HG02973 (cell line): ENCODE measurements at regions not wholly inside any gene's neighbourhood (a gene's known extent, or its start where the extent isn't known, plus 50 kb on each side); places are given as distances from the start of the nearest gene placed in this dataset.

Source experiments
- ATAC-seq: cut with Tn5 transposase; IDR thresholded peaks from one replicate; pipeline ENCODE4 v1.9.1; 2021; ENCODE audit warnings: moderate library complexity; ENCODE audit not compliant: unreplicated experiment

DNA sequence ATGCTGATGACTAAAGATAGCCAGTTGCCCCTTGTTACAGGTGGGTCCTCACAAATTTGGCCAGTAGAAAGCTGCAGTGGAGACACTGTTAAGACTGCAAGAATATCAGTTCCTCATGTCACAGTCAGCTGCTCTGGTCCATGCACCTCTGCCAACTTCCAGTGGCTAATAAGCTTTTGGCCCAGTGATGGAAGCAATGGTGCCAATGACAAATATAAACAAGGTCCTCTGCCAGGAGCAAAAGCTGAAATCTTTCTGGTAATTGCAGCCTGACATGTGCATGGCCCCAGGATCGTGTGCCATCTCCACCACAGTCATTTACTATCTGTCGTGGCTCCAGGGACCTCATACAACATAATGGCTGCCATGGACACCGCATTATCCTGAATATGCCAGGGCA, 85.4 kb upstream of the TMEM260 start:
- no peak for ATAC-seq

DNA sequence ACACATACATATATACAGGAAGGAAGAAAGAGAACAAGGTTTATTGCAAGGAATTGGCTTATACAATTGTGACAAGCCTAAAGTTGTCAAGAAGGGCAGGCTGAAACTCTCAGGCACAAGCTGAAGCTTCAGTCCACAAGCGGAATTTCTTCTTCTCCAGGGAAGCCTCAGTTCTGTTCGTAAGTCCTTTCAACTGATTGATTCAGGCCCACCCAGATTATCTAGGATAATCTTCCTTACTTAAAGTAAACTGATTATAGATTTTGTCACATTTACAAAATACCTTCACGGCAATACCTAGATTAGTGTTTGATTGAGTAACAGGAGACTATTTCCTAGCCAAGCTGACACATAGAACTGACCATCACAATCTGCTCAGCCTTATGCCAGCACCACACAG, 81.5 kb upstream of the TMEM260 start:
- no peak for ATAC-seq

DNA sequence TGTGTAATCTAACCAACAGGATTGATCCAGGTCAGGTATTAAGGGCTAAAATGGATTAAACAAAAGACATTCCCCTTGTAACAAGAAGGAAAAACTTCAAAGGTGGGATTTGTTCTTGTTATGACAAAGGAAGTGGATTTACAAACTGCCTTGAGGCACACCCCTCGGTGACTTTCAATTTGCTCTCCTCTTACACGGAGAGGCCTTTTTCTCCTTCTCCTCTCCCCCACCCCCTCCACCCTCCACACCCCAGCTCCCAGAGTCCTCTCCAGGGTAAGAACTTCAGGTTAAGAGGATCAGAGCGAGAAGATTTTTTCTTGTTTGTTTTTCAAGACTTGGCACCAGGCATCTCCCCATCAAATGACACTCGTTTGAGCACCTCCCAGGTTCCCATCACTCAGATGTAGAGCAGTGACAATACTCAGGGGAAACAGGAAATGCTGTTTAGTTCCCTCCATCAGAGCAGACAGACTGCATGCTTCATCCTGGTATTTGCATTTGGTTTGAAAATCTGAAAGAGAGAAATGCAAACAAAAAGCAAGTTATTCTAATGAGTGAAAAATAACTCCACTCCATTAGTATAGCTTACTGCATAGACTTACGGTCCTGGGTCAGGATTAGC, 77.6 kb upstream of the TMEM260 start:
- no peak for ATAC-seq

DNA sequence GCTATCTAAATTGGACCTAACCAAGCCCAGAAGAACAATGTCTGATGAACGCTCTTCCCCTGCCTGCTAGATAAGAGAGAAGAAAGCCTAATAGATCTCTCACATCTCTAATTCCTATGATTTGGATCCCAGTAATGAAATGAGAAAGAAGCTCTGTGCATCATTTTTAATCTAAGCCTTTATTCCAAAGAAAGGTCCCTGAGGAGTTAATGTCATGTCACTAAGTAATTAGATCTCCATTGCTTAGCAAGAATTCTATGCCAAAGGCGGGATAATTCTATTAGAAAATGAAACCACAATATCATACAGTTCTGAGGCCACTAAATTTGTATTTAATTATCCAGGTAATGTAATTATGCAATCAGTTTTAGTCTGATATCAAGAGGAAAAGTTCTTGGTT, 74.2 kb upstream of the TMEM260 start:
- no peak for ATAC-seq

DNA sequence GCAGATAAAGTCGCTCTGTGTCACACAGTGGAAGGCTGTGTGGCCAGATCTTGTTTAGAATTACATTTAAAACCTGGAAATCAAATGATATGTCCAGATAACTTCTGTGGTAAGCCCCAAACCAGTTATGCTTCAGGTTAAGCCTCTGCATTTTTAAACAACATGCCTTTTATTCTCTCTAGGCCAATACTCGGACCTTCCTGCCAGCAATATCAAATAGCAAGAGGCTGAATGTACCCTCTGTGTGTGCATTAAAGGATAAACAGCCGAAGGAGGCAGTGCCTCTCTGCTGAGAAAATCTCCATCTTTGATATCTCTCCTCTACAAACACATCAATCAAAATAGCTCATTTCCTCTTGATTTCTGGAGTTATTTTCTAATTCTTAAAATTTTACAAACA, 67.1 kb upstream of the TMEM260 start:
- no peak for ATAC-seq

DNA sequence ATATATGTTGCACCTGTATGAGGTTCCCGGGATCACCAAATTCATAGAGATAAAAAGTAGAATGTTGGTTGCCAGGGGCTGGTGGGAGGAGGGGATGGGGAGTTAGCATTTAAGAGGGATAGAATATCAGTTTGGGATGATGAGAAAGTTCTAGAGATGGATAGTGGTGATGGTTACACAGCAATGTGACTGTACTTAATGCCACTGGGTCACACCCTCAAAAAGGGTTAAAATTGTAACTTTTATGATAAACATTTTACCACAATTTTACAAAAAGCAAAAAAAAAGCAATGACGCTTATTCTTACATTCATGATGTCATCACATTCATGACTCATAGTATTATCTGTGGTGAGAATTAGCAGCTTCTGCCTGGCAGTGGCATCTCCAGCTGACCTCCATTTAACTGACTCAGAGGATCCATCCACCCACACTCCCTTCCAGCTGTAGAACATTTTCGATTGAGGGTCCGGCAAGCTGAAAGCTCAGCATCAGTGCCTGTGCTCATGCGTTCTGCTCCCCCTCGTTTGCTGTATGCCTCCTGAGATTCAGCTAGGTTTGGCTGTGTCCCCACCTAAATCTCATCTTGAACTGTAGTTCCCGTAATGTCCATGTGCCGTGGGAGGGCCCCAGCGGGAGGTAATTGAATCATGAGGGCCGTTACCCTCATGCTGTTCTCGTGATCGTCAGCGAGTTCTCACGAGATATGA, 64.8 kb upstream of the TMEM260 start:
- no peak for ATAC-seq

DNA sequence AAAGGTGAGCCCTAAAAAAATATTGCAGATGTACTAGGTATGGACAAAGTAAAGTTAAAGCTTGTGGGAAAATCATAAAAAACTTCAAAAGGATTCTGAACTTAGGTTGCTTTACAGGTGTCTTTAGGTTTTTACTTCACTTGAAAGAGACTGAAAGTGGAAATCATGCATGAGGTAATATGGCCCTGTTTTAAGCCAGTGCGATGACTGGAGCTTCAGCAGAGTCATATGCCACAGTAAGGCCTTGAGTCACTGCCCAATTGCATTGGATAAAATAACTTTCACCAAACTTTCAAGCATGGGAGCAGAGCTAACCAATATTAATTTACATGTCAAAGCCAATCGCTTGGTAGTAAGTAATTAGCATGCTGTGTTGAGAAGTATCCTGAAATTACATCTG, 63.9 kb upstream of the TMEM260 start:
- ATAC-seq: no peak

DNA sequence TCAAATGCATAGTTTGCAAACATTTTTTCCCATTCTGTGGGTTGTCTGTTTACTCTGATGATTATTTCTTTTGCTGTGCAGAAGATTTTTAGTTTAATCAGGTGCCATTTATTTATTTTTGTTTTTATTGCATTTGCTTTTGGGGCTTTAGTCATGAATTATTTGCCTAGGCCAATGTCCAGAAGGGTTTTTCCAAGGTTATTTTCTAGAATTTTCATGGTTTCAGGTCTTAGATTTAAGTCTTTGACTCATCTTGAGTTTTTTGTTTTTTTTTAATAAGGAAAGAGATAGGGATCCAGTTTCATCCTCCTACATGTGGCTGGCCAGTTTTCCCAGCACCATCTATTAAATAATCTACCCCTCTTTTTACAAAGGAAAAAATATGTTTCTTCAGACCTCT, 57.2 kb upstream of the TMEM260 start:
- no peak for ATAC-seq

DNA sequence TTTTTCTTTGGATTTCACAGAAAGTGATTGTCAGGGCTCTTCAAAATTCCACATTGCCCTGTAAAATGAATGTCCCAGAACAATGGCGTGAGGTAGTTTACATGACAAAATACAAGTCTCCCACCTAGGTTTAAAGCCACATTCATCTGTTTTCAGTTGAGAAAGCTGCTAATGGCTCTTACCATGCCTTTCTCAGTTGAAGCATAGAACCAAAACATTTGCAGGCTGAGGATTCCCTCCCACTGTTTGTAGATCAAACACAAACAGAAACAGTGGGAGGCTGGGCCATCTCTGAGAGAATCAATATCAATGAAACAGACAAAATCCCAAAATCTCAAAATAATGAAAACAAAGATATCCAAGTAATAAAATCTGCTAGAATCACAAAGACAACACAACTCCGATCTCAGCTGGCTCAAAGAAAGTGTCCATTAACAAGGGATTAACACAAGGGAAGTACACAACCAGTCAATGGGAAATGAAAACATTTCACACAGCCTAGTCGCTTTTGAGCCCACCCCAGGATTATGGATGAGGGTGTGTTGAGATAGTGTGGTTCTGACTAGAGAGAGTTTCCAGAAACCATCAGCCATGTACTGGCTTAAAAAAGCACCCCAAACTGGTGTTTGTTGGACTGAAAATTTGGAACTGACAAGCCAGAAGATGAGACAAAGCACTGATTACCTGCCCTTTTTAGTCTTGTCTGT, 54.5 kb upstream of the TMEM260 start:
- ATAC-seq: no peak

DNA sequence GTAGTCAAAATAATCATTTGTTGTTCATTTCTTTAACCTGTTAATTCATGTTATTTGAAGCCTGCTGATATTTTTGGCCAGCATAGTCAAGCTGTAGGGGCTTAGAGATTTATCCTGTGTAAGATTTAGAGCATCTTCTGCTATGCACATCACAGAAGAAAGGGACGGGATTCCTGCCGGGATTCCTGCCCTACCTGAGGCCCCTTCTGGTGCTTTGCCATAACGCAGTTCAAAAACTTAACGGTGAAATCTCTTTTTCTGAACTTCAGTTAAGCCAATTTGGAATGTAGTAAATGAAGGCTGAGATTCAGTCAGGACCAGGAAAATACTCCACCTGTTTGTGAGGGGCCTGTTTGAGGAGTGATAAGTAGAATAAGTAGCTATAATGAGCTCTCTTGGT, 50.7 kb upstream of the TMEM260 start:
- ATAC-seq: no peak
